ENCODE measurements at regions not wholly inside any gene's neighbourhood (a gene's known extent, or its start where the extent isn't known, plus 50 kb on each side); places are given as distances from the start of the nearest gene placed in this dataset.

- DNase-seq (ENCODE audit: low spot score) = no peak
Observed at GRCh38 chr3:81439108-81439507, 322.3 kb downstream of the GBE1 start.

- no peak for DNase-seq (ENCODE audit: low spot score)
Observed at GRCh38 chr3:81437683-81438082, 323.8 kb downstream of the GBE1 start.

GRCh38 chr3:81436182-81436581 lies 325.3 kb downstream of the GBE1 start:
- no peak for DNase-seq (ENCODE audit: low spot score)

- no peak for DNase-seq (ENCODE audit: low spot score)
Observed at GRCh38 chr3:81435050-81435449, 326.4 kb downstream of the GBE1 start.

GRCh38 chr3:81434161-81434560 lies 327.3 kb downstream of the GBE1 start:
- no peak for DNase-seq (ENCODE audit: low spot score)

- DNase-seq (ENCODE audit: low spot score) = no peak
Observed at GRCh38 chr3:81433675-81434074, 327.8 kb downstream of the GBE1 start.

- DNase-seq (ENCODE audit: low spot score) = no peak
Observed at GRCh38 chr3:81432456-81432855, 329.0 kb downstream of the GBE1 start.

- no peak for DNase-seq (ENCODE audit: low spot score)
Observed at GRCh38 chr3:81426826-81427577, 334.4 kb downstream of the GBE1 start.

GRCh38 chr3:81425198-81425868 lies 336.1 kb downstream of the GBE1 start:
- no peak for DNase-seq (ENCODE audit: low spot score)

- no peak for DNase-seq (ENCODE audit: low spot score)
Observed at GRCh38 chr3:81419228-81419627, 342.2 kb downstream of the GBE1 start.

- DNase-seq (ENCODE audit: low spot score) = no peak
Observed at GRCh38 chr3:81416812-81417211, 344.6 kb downstream of the GBE1 start.

GRCh38 chr3:81406318-81406717 lies 355.1 kb downstream of the GBE1 start:
- DNase-seq (ENCODE audit: low spot score) = no peak

GRCh38 chr3:81395739-81396513 lies 365.5 kb downstream of the GBE1 start:
- DNase-seq (ENCODE audit: low spot score) = no peak

- no peak for DNase-seq (ENCODE audit: low spot score)
Observed at GRCh38 chr3:81394651-81395524, 366.6 kb downstream of the GBE1 start.

- no peak for DNase-seq (ENCODE audit: low spot score)
Observed at GRCh38 chr3:81393251-81393650, 368.2 kb downstream of the GBE1 start.

- no peak for DNase-seq (ENCODE audit: low spot score)
Observed at GRCh38 chr3:81390796-81391195, 370.6 kb downstream of the GBE1 start.

GRCh38 chr3:81388191-81388590 lies 373.3 kb downstream of the GBE1 start:
- no peak for DNase-seq (ENCODE audit: low spot score)

- DNase-seq (ENCODE audit: low spot score) = no peak
Observed at GRCh38 chr3:81382470-81382869, 379.0 kb downstream of the GBE1 start.

GRCh38 chr3:81380234-81380633 lies 381.2 kb downstream of the GBE1 start:
- no peak for DNase-seq (ENCODE audit: low spot score)

GRCh38 chr3:81378552-81379293 lies 382.7 kb downstream of the GBE1 start:
- DNase-seq (ENCODE audit: low spot score) = no peak

GRCh38 chr3:81375921-81376320 lies 385.5 kb downstream of the GBE1 start:
- no peak for DNase-seq (ENCODE audit: low spot score)

Data from hematopoietic multipotent progenitor cell treated with erythropoietin and hydrocortisone succinate and interleukin-3 and kit ligand, for 17 days (in vitro differentiated cells).